ENCODE measurements at regions not wholly inside any gene's neighbourhood (a gene's known extent, or its start where the extent isn't known, plus 50 kb on each side); places are given as distances from the start of the nearest gene placed in this dataset.

GRCh38 chr7:142477079-142477651 lies 219.3 kb upstream of the PRSS58 start:
- TF ChIP-seq CTCF (conservative IDR thresholded peaks at IDR 0.05) (no peak), EZH2 (IDR thresholded peaks at IDR 0.05; ENCODE audit: low read depth) (no peak)

Measured in PC-9 (cell line).